Activated T-helper 1 cell treated with anti-CD3 and anti-CD28 coated beads, Interleukin-12 subunit alpha, Interleukin-12 subunit beta, Interleukin-2, Interleukin-4 antibody, amounts not matched to agents 30 ng/mL and 10 ng/mL and 1 ng/mL, durations not matched to agents 14 hours and 24 hours and 36 hours (primary cell): ENCODE measurements at regions not wholly inside any gene's neighbourhood (a gene's known extent, or its start where the extent isn't known, plus 50 kb on each side); places are given as distances from the start of the nearest gene placed in this dataset.

Experiments
- DNase-seq: peaks from one replicate; pipeline ENCODE4 v3.0.0; 2021; ENCODE audit warnings: low spot score
- H3K27ac Mint-ChIP-seq: one replicate; pipeline ENCODE4 v1.8.0; 2021; ENCODE audit warnings: mild to moderate bottlenecking, mixed read lengths
- H3K27me3 Mint-ChIP-seq: one replicate; pipeline ENCODE4 v1.8.0; 2022; ENCODE audit warnings: mild to moderate bottlenecking, moderate library complexity, mixed read lengths; ENCODE audit not compliant: insufficient read depth
- H3K36me3 Mint-ChIP-seq: one replicate; pipeline ENCODE4 v1.8.0; 2021; ENCODE audit warnings: low read depth, mixed read lengths
- H3K4me1 Mint-ChIP-seq: one replicate; pipeline ENCODE4 v1.8.0; 2021; ENCODE audit warnings: low read depth, mixed read lengths
- H3K4me3 Mint-ChIP-seq: one replicate; pipeline ENCODE4 v1.8.0; 2021; ENCODE audit warnings: mild to moderate bottlenecking, moderate library complexity, mixed read lengths
- H3K9me3 Mint-ChIP-seq: one replicate; pipeline ENCODE4 v1.8.0; 2021; ENCODE audit warnings: mixed read lengths
- intact Hi-C: fragments of 100-400 bp; cut with micrococcal nuclease; formaldehyde crosslinking; loops from one replicate; pipeline ENCODE4 v1.15.1; 2024

GRCh38 chr14:87155856-87156488 is 837.0 kb downstream of the GALC start:
- no peak overlapping the region for H3K4me3 Mint-ChIP-seq
- H3K27ac Mint-ChIP-seq: no peak overlapping the region
- H3K4me1 Mint-ChIP-seq: no peaks in the 10 kb centered on the region
- H3K27me3 Mint-ChIP-seq: no peaks in the 10 kb centered on the region
- H3K9me3 Mint-ChIP-seq: peaks cover 4% of the 10 kb centered on the region
- DNase-seq: no peak
- intact Hi-C loops: no loop called here
- H3K36me3 Mint-ChIP-seq: no peaks in the 10 kb centered on the region

DNA sequence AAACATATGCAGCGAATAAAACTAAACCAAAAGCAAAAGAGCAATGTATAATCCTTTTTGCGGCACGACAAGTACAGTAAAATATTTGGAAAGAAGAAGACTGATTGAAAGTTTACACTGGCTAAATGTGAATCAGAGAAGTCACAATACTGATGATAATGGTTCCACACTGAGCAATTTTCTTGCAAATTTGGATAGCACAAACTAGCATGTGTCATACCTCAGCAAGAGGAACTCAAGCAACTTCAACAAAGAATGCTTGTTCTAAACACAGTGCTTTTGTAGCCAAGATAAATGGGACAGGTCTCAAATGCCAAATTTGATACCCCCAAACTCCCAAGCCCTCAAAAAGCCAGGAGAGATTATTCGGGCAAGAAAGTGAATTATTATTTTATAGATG is 839.1 kb downstream of the GALC start:
- H3K27me3 Mint-ChIP-seq: no peaks in the 10 kb centered on the region
- no peak overlapping the region for H3K4me3 Mint-ChIP-seq
- H3K27ac Mint-ChIP-seq: no peak overlapping the region
- no peak for DNase-seq
- intact Hi-C loops: no loop called here
- H3K4me1 Mint-ChIP-seq: no peaks in the 10 kb centered on the region
- H3K36me3 Mint-ChIP-seq: no peaks in the 10 kb centered on the region
- peaks cover 4% of the 10 kb centered on the region for H3K9me3 Mint-ChIP-seq

DNA sequence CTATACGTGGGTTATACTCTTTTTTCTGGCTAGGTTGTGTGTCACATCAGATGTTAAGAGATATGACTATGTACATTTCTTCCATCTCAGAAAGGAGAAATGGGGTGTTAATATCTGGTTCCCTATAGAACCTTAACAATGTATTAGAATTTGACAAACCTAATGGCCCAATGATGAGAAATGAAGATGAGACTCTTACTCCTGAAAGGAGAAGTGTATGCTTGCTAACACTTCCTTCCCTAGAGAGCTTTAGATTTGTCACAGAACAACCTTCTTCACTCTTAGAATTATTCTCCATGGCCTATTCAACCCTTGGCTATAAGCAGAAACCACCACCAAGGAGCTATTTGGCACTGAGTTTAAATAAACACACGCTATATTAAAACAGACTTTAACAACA is 839.6 kb downstream of the GALC start:
- no peak overlapping the region for H3K4me3 Mint-ChIP-seq
- peaks cover 4% of the 10 kb centered on the region for H3K9me3 Mint-ChIP-seq
- no peak overlapping the region for H3K27ac Mint-ChIP-seq
- no peaks in the 10 kb centered on the region for H3K27me3 Mint-ChIP-seq
- no peaks in the 10 kb centered on the region for H3K4me1 Mint-ChIP-seq
- no peaks in the 10 kb centered on the region for H3K36me3 Mint-ChIP-seq
- intact Hi-C loops: no loop called here
- DNase-seq: no peak

GRCh38 chr14:87152693-87153092 is 840.3 kb downstream of the GALC start:
- peaks cover 4% of the 10 kb centered on the region for H3K9me3 Mint-ChIP-seq
- intact Hi-C loops: no loop called here
- H3K4me3 Mint-ChIP-seq: no peak overlapping the region
- H3K27me3 Mint-ChIP-seq: no peaks in the 10 kb centered on the region
- no peak overlapping the region for H3K27ac Mint-ChIP-seq
- no peaks in the 10 kb centered on the region for H3K36me3 Mint-ChIP-seq
- H3K4me1 Mint-ChIP-seq: no peaks in the 10 kb centered on the region
- DNase-seq: no peak

- H3K27me3 Mint-ChIP-seq: no peaks in the 10 kb centered on the region
- no peaks in the 10 kb centered on the region for H3K4me1 Mint-ChIP-seq
- H3K36me3 Mint-ChIP-seq: no peaks in the 10 kb centered on the region
- DNase-seq: no peak
- no peak overlapping the region for H3K4me3 Mint-ChIP-seq
- no peak overlapping the region for H3K27ac Mint-ChIP-seq
- intact Hi-C loops: no loop called here
- peaks cover 8% of the 10 kb centered on the region for H3K9me3 Mint-ChIP-seq
Observed at GRCh38 chr14:87149583-87150354, 843.2 kb downstream of the GALC start.

GRCh38 chr14:87148655-87149054 is 844.3 kb downstream of the GALC start:
- no peak for DNase-seq
- intact Hi-C loops: no loop called here
- Mint-ChIP-seq H3K9me3 (peaks cover 8% of the 10 kb centered on the region), H3K27me3 (no peaks in the 10 kb centered on the region), H3K27ac (no peak overlapping the region), H3K4me3 (no peak overlapping the region), H3K4me1 (no peaks in the 10 kb centered on the region), H3K36me3 (no peaks in the 10 kb centered on the region)

GRCh38 chr14:87142551-87143211 is 850.3 kb downstream of the GALC start:
- intact Hi-C loops: no loop called here
- Mint-ChIP-seq H3K36me3 (no peaks in the 10 kb centered on the region), H3K4me3 (no peak overlapping the region)

GRCh38 chr14:87141801-87142200 is 851.2 kb downstream of the GALC start:
- peaks cover 22% of the 10 kb centered on the region for H3K9me3 Mint-ChIP-seq
- no peak overlapping the region for H3K27ac Mint-ChIP-seq
- no peak overlapping the region for H3K4me3 Mint-ChIP-seq
- no peak for DNase-seq
- H3K27me3 Mint-ChIP-seq: no peaks in the 10 kb centered on the region
- intact Hi-C loops: no loop called here
- no peaks in the 10 kb centered on the region for H3K36me3 Mint-ChIP-seq
- no peaks in the 10 kb centered on the region for H3K4me1 Mint-ChIP-seq

More at GRCh38 chr14:87142551-87143211, 850.3 kb downstream of the GALC start:
- Mint-ChIP-seq H3K27me3 (no peaks in the 10 kb centered on the region), H3K27ac (no peak overlapping the region), H3K4me1 (no peaks in the 10 kb centered on the region), H3K9me3 (peaks cover 18% of the 10 kb centered on the region)
- DNase-seq: no peak

DNA sequence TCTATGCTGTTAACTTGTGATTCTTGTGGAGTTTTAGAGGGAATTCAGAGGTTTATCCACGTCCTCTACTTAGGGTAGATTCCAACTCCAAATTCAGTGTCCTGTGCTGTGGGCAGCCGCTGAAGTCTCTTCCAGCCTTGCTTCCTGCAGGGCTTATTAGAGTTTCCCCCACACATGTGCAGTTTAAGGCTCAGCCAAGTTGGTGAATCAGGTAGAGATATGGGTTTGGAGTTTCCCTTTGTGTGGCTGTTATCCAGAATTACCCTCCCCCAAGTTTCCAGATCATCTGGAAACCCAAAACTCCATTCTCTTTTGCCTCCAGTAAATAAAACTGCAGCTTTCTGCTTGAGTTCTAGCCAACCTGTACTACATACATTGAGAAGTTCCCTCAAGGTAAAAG is 853.7 kb downstream of the GALC start:
- no peaks in the 10 kb centered on the region for H3K27me3 Mint-ChIP-seq
- H3K4me3 Mint-ChIP-seq: no peak overlapping the region
- peaks cover 18% of the 10 kb centered on the region for H3K9me3 Mint-ChIP-seq
- intact Hi-C loops: no loop called here
- no peaks in the 10 kb centered on the region for H3K36me3 Mint-ChIP-seq
- no peak for DNase-seq
- H3K27ac Mint-ChIP-seq: no peak overlapping the region
- no peaks in the 10 kb centered on the region for H3K4me1 Mint-ChIP-seq

GRCh38 chr14:87133073-87133801 is 859.7 kb downstream of the GALC start:
- no peaks in the 10 kb centered on the region for H3K4me1 Mint-ChIP-seq

GRCh38 chr14:87131879-87132278 is 861.1 kb downstream of the GALC start:
- no peak for DNase-seq
- intact Hi-C loops: no loop called here
- no peak overlapping the region for H3K4me3 Mint-ChIP-seq
- no peak overlapping the region for H3K27ac Mint-ChIP-seq
- H3K4me1 Mint-ChIP-seq: no peaks in the 10 kb centered on the region
- H3K36me3 Mint-ChIP-seq: no peaks in the 10 kb centered on the region
- H3K27me3 Mint-ChIP-seq: no peaks in the 10 kb centered on the region
- H3K9me3 Mint-ChIP-seq: no peaks in the 10 kb centered on the region

More at GRCh38 chr14:87133073-87133801, 859.7 kb downstream of the GALC start:
- no peak for DNase-seq
- intact Hi-C loops: no loop called here
- Mint-ChIP-seq H3K27ac (no peak overlapping the region), H3K4me3 (no peak overlapping the region), H3K36me3 (no peaks in the 10 kb centered on the region), H3K27me3 (no peaks in the 10 kb centered on the region), H3K9me3 (peaks cover 5% of the 10 kb centered on the region)

DNA sequence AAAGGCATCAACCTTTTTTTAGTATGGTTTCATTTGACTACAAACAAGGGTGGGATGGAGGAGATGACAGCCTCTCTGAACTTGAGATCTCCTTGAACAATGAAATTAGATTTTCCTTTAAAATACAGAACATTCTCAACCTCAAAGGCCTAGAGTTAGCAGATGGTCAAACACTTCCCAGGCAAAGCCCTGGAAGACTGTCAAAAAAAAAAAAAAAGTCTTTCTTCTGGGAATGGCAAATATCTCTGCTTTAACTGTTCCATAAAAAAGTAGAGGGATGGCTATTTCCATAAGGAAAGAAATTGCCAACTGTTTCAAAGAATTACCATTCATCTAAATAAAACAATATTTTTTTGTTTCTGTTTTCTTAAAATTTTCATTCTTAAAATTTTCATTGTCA is 870.8 kb downstream of the GALC start:
- intact Hi-C loops: no loop called here
- Mint-ChIP-seq H3K27me3 (no peaks in the 10 kb centered on the region), H3K36me3 (no peaks in the 10 kb centered on the region), H3K4me3 (no peak overlapping the region), H3K9me3 (peaks cover 3% of the 10 kb centered on the region), H3K4me1 (no peaks in the 10 kb centered on the region), H3K27ac (no peak overlapping the region)
- DNase-seq: no peak

DNA sequence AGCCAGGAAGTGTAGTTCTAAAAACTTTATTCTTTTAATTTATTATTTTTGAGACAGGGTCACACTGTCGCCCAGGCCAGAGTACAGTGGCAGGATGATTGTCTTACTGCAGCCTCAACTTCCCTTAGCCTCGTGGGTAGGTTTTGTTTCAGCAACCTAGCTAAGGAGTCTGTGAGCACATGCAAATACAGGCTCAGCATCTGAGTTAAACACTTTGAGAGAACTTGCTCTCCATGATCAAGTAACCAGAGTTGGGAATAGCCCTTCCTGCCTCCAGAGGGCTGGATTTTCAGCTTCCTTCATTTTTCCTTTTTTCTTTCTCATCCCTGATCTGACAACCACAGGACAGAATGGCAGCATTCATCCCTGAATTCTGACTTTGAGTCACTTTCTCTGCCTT is 871.3 kb downstream of the GALC start:
- peaks cover 3% of the 10 kb centered on the region for H3K9me3 Mint-ChIP-seq
- H3K36me3 Mint-ChIP-seq: no peaks in the 10 kb centered on the region
- no peak overlapping the region for H3K27ac Mint-ChIP-seq
- no peak overlapping the region for H3K4me3 Mint-ChIP-seq
- no peaks in the 10 kb centered on the region for H3K4me1 Mint-ChIP-seq
- intact Hi-C loops: no loop called here
- DNase-seq: no peak
- no peaks in the 10 kb centered on the region for H3K27me3 Mint-ChIP-seq
